Neural cell (in vitro differentiated cells): ENCODE measurements at regions not wholly inside any gene's neighbourhood (a gene's known extent, or its start where the extent isn't known, plus 50 kb on each side); places are given as distances from the start of the nearest gene placed in this dataset.

Source experiments
- H2AFZ ChIP-seq: fragments of 200-600, 300-800 bp; sonication (generic), shearing (Covaris generic); 2 replicates; pipeline ENCODE4 v1.6.0; 2014; ENCODE audit warnings: low read depth, mild to moderate bottlenecking, antibody characterized with exemption, low read length, moderate library complexity
- H3F3A ChIP-seq: fragments of 200-600 bp; shearing (Covaris generic); 2 replicates; pipeline ENCODE4 v1.6.1; 2016; ENCODE audit warnings: mild to moderate bottlenecking, moderate library complexity, mixed read lengths, antibody characterized with exemption, low read length; ENCODE audit not compliant: insufficient read depth, poor library complexity, severe bottlenecking
- H3K27ac ChIP-seq: fragments of 200-600, 300-800 bp; sonication (generic), shearing (Covaris generic); 2 replicates; pipeline ENCODE4 v1.5.1; 2014; ENCODE audit warnings: mild to moderate bottlenecking, low read length, moderate library complexity
- H3K27me3 ChIP-seq: fragments of 300-800, 200-600 bp; sonication (generic), shearing (Covaris generic); 2 replicates; pipeline ENCODE4 v1.6.0; 2014; ENCODE audit warnings: mild to moderate bottlenecking, low read depth, low read length, moderate library complexity; ENCODE audit not compliant: insufficient read depth
- H3K36me3 ChIP-seq: fragments of 300-800, 200-600 bp; sonication (generic), shearing (Covaris generic); 2 replicates; pipeline ENCODE4 v1.5.1; 2014; ENCODE audit warnings: mild to moderate bottlenecking, antibody characterized with exemption, low read length, moderate library complexity; ENCODE audit not compliant: insufficient read depth
- H3K4me2 ChIP-seq: fragments of 300-800, 200-600 bp; sonication (generic), shearing (Covaris generic); 2 replicates; pipeline ENCODE4 v1.6.0; 2014; ENCODE audit warnings: mild to moderate bottlenecking, low read length
- H3K4me3 ChIP-seq: fragments of 300-800, 200-600 bp; sonication (generic), shearing (Covaris generic); 2 replicates; pipeline ENCODE4 v1.5.1; 2014; ENCODE audit warnings: mild to moderate bottlenecking, low read length, moderate library complexity
- H3K79me2 ChIP-seq: fragments of 200-600 bp; shearing (Covaris generic); replicated peaks from 2 replicates; pipeline ENCODE4 v1.6.0; 2014; ENCODE audit warnings: mild to moderate bottlenecking, low read length, moderate library complexity; ENCODE audit not compliant: insufficient read depth
- H3K9ac ChIP-seq: fragments of 300-800, 200-600 bp; sonication (generic), shearing (Covaris generic); 2 replicates; pipeline ENCODE4 v1.6.1; 2016; ENCODE audit warnings: mild to moderate bottlenecking, low read length, mixed read lengths
- H3K9me2 ChIP-seq: fragments of 200-600 bp; shearing (Covaris generic); 2 replicates; pipeline ENCODE4 v1.6.1; 2016; ENCODE audit warnings: mild to moderate bottlenecking, low read length, mixed read lengths; ENCODE audit not compliant: insufficient read depth
- H3K9me3 ChIP-seq: fragments of 200-600, 300-800 bp; sonication (generic), shearing (Covaris generic); 2 replicates; pipeline ENCODE4 v1.6.1; 2016; ENCODE audit warnings: mild to moderate bottlenecking, mixed run types, low read length, moderate library complexity, mixed read lengths
- H4K20me1 ChIP-seq: fragments of 200-600 bp; shearing (Covaris generic); 2 replicates; pipeline ENCODE4 v1.6.1; 2016; ENCODE audit warnings: mild to moderate bottlenecking, mixed run types; ENCODE audit not compliant: insufficient read depth
- EP300 ChIP-seq: fragments of 450-650 bp; conservative IDR thresholded peaks from 2 replicates; pipeline ENCODE4 v1.6.1; 2014; ENCODE audit warnings: antibody characterized with exemption, mild to moderate bottlenecking, moderate library complexity; ENCODE audit not compliant: poor library complexity, severe bottlenecking
- EZH2 ChIP-seq: fragments of 200-600, 300-800 bp; shearing (Covaris generic), sonication (generic); IDR thresholded peaks from 2 replicates; pipeline ENCODE4 v1.6.1; 2014; ENCODE audit warnings: antibody characterized with exemption, low read length, borderline replicate concordance, mild to moderate bottlenecking; ENCODE audit not compliant: insufficient read depth, poor library complexity, severe bottlenecking
- MXI1 ChIP-seq: fragments of 450-650 bp; conservative IDR thresholded peaks from 2 replicates; pipeline ENCODE4 v1.6.1; 2014; ENCODE audit warnings: antibody characterized with exemption, mild to moderate bottlenecking; ENCODE audit not compliant: poor library complexity, severe bottlenecking
- POLR2AphosphoS5 ChIP-seq: IDR thresholded peaks from 2 replicates; pipeline ENCODE4 v1.6.1; 2012
- RAD21 ChIP-seq: fragments of 450-650 bp; conservative IDR thresholded peaks from 2 replicates; pipeline ENCODE4 v1.6.1; 2014; ENCODE audit warnings: antibody characterized with exemption, mild to moderate bottlenecking, moderate library complexity
- SMC3 ChIP-seq: fragments of 450-650 bp; conservative IDR thresholded peaks from 2 replicates; pipeline ENCODE4 v1.6.1; 2014; ENCODE audit warnings: antibody characterized with exemption, mild to moderate bottlenecking, moderate library complexity; ENCODE audit not compliant: poor library complexity
- TAF1 ChIP-seq: IDR thresholded peaks from 2 replicates; pipeline ENCODE4 v1.6.1; 2012; ENCODE audit warnings: low read depth
- TF ChIP-seq, protein P1 (sequence below): IDR thresholded peaks from 2 replicates; pipeline ENCODE4 v1.6.1; 2012; ENCODE audit warnings: borderline replicate concordance
- TF ChIP-seq, protein P2 (sequence below): fragments of 450-650 bp; IDR thresholded peaks from 2 replicates; pipeline ENCODE4 v1.5.1; 2014; ENCODE audit warnings: antibody characterized with exemption, mild to moderate bottlenecking, moderate library complexity; ENCODE audit not compliant: poor library complexity, severe bottlenecking

- no peaks in the 10 kb centered on the region for H4K20me1 ChIP-seq
- no peaks in the 10 kb centered on the region for H3F3A ChIP-seq
- H3K9me2 ChIP-seq, result no peaks in the 10 kb centered on the region
- H3K4me2 ChIP-seq, result no peak overlapping the region
- no peaks in the 10 kb centered on the region for H3K79me2 ChIP-seq
- no peak overlapping the region for H3K9ac ChIP-seq
- H3K36me3 ChIP-seq, result no peaks in the 10 kb centered on the region
- no peaks in the 10 kb centered on the region for H3K9me3 ChIP-seq
- TF ChIP-seq POLR2AphosphoS5 (no peak), RAD21 (no peak), EP300 (no peak), MXI1 (no peak), SMC3 (no peak), EZH2 (no peak), TAF1 (no peak)
- TF ChIP-seq, protein P1, sequence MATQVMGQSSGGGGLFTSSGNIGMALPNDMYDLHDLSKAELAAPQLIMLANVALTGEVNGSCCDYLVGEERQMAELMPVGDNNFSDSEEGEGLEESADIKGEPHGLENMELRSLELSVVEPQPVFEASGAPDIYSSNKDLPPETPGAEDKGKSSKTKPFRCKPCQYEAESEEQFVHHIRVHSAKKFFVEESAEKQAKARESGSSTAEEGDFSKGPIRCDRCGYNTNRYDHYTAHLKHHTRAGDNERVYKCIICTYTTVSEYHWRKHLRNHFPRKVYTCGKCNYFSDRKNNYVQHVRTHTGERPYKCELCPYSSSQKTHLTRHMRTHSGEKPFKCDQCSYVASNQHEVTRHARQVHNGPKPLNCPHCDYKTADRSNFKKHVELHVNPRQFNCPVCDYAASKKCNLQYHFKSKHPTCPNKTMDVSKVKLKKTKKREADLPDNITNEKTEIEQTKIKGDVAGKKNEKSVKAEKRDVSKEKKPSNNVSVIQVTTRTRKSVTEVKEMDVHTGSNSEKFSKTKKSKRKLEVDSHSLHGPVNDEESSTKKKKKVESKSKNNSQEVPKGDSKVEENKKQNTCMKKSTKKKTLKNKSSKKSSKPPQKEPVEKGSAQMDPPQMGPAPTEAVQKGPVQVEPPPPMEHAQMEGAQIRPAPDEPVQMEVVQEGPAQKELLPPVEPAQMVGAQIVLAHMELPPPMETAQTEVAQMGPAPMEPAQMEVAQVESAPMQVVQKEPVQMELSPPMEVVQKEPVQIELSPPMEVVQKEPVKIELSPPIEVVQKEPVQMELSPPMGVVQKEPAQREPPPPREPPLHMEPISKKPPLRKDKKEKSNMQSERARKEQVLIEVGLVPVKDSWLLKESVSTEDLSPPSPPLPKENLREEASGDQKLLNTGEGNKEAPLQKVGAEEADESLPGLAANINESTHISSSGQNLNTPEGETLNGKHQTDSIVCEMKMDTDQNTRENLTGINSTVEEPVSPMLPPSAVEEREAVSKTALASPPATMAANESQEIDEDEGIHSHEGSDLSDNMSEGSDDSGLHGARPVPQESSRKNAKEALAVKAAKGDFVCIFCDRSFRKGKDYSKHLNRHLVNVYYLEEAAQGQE, result no peak
- TF ChIP-seq, protein P2, sequence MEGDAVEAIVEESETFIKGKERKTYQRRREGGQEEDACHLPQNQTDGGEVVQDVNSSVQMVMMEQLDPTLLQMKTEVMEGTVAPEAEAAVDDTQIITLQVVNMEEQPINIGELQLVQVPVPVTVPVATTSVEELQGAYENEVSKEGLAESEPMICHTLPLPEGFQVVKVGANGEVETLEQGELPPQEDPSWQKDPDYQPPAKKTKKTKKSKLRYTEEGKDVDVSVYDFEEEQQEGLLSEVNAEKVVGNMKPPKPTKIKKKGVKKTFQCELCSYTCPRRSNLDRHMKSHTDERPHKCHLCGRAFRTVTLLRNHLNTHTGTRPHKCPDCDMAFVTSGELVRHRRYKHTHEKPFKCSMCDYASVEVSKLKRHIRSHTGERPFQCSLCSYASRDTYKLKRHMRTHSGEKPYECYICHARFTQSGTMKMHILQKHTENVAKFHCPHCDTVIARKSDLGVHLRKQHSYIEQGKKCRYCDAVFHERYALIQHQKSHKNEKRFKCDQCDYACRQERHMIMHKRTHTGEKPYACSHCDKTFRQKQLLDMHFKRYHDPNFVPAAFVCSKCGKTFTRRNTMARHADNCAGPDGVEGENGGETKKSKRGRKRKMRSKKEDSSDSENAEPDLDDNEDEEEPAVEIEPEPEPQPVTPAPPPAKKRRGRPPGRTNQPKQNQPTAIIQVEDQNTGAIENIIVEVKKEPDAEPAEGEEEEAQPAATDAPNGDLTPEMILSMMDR, result no peak
- H3K27me3 ChIP-seq, result no peaks in the 10 kb centered on the region
- H2AFZ ChIP-seq, result no peak overlapping the region
- H3K27ac ChIP-seq, result no peak overlapping the region
- H3K4me3 ChIP-seq, result no peak overlapping the region
Observed at GRCh38 chr22:47967831-47968230, 1205.4 kb downstream of the TBC1D22A start.

GRCh38 chr22:47966316-47966715 lies 1203.9 kb downstream of the TBC1D22A start:
- H4K20me1 ChIP-seq, result no peaks in the 10 kb centered on the region
- no peak overlapping the region for H3K9ac ChIP-seq
- no peaks in the 10 kb centered on the region for H3K36me3 ChIP-seq
- H3F3A ChIP-seq, result no peaks in the 10 kb centered on the region
- H3K4me3 ChIP-seq, result no peak overlapping the region
- H3K27me3 ChIP-seq, result no peaks in the 10 kb centered on the region
- no peaks in the 10 kb centered on the region for H3K9me2 ChIP-seq
- TF ChIP-seq, protein P1, result no peak
- no peak for TF ChIP-seq POLR2AphosphoS5
- no peak for TF ChIP-seq MXI1
- no peak for TF ChIP-seq EP300
- TF ChIP-seq RAD21, result no peak
- H3K79me2 ChIP-seq, result no peaks in the 10 kb centered on the region
- H3K9me3 ChIP-seq, result no peaks in the 10 kb centered on the region
- no peak overlapping the region for H3K4me2 ChIP-seq
- H2AFZ ChIP-seq, result no peak overlapping the region
- no peak overlapping the region for H3K27ac ChIP-seq
